Neutrophil (primary cell): ENCODE measurements at regions not wholly inside any gene's neighbourhood (a gene's known extent, or its start where the extent isn't known, plus 50 kb on each side); places are given as distances from the start of the nearest gene placed in this dataset.

ENCODE experiments used
- H3K27ac ChIP-seq: fragments of 200-600 bp; sonication (generic); 2 replicates; pipeline ENCODE4 v1.5.1; 2016; ENCODE audit warnings: mild to moderate bottlenecking, moderate library complexity
- H3K27me3 ChIP-seq: fragments of 200-600 bp; sonication (generic); 2 replicates; pipeline ENCODE4 v1.6.0; 2016; ENCODE audit warnings: mild to moderate bottlenecking
- H3K36me3 ChIP-seq: fragments of 200-600 bp; sonication (generic); 2 replicates; pipeline ENCODE4 v1.5.1; 2017
- H3K4me1 ChIP-seq, 2 experiments: fragments of 200-600 bp in 1 of 2; sonication (generic) in 1 of 2; 1 replicate in 1 of 2; 2 replicates in 1 of 2; pipeline versions ENCODE4 v1.5.1 to v1.6.1; 2013 to 2016; ENCODE audit warnings: low read depth in 1 of 2, low read length in 1 of 2, mild to moderate bottlenecking in 1 of 2, moderate library complexity in 1 of 2; ENCODE audit not compliant: control insufficient read depth in 1 of 2, insufficient read depth in 1 of 2
- H3K4me3 ChIP-seq, 2 experiments: fragments of 200-600 bp in 1 of 2; sonication (generic) in 1 of 2; 1 replicate in 1 of 2; 2 replicates in 1 of 2; pipeline ENCODE4 v1.5.1; 2013 to 2016; ENCODE audit warnings: low read depth in 1 of 2, low read length in 1 of 2, mild to moderate bottlenecking in 1 of 2, moderate library complexity in 1 of 2
- H3K9me3 ChIP-seq: fragments of 200-600 bp; sonication (generic); 2 replicates; pipeline ENCODE4 v1.5.1; 2016
- CTCF ChIP-seq: fragments of 200-600 bp; sonication (generic); IDR thresholded peaks from 2 replicates; pipeline ENCODE4 v1.5.1; 2016; ENCODE audit warnings: antibody characterized with exemption

GRCh38 chr3:59658274-59658673 is 608.4 kb upstream of the CFAP20DC start:
- peaks cover 18 to 23% of the 10 kb centered on the region in 2 experiments for H3K4me1 ChIP-seq
- H3K4me3 ChIP-seq: no peak overlapping the region
- H3K27me3 ChIP-seq: no peaks in the 10 kb centered on the region
- H3K9me3 ChIP-seq: no peaks in the 10 kb centered on the region
- no peaks in the 10 kb centered on the region for H3K36me3 ChIP-seq
- no peak for TF ChIP-seq CTCF
- H3K27ac ChIP-seq: no peak overlapping the region

GRCh38 chr3:59655418-59656015 is 605.7 kb upstream of the CFAP20DC start:
- H3K27ac ChIP-seq: no peak overlapping the region
- H3K4me3 ChIP-seq: no peak overlapping the region
- TF ChIP-seq CTCF: no peak
- H3K4me1 ChIP-seq: peaks cover 18 to 29% of the 10 kb centered on the region in 2 experiments
- no peaks in the 10 kb centered on the region for H3K27me3 ChIP-seq
- no peaks in the 10 kb centered on the region for H3K36me3 ChIP-seq
- H3K9me3 ChIP-seq: no peaks in the 10 kb centered on the region

GRCh38 chr3:59654480-59655417 is 604.9 kb upstream of the CFAP20DC start:
- H3K27ac ChIP-seq: peak overlapping the region; percentile 66
- H3K9me3 ChIP-seq: no peaks in the 10 kb centered on the region
- no peak for TF ChIP-seq CTCF
- H3K36me3 ChIP-seq: no peaks in the 10 kb centered on the region
- H3K27me3 ChIP-seq: no peaks in the 10 kb centered on the region
- H3K4me3 ChIP-seq: peak overlapping the region in 1 of 2 experiments; percentile 3
- H3K4me1 ChIP-seq: peaks cover 18 to 30% of the 10 kb centered on the region in 2 experiments

GRCh38 chr3:59654123-59654479 is 604.3 kb upstream of the CFAP20DC start:
- no peak for TF ChIP-seq CTCF
- no peaks in the 10 kb centered on the region for H3K36me3 ChIP-seq
- H3K9me3 ChIP-seq: no peaks in the 10 kb centered on the region
- peaks cover 18 to 30% of the 10 kb centered on the region in 2 experiments for H3K4me1 ChIP-seq
- H3K27me3 ChIP-seq: no peaks in the 10 kb centered on the region
- no peak overlapping the region for H3K4me3 ChIP-seq
- H3K27ac ChIP-seq: peak overlapping the region; percentile 66

- Histone ChIP-seq H3K4me1 (peaks cover 18 to 30% of the 10 kb centered on the region in 2 experiments), H3K4me3 (no peak overlapping the region), H3K9me3 (no peaks in the 10 kb centered on the region), H3K36me3 (no peaks in the 10 kb centered on the region), H3K27me3 (no peaks in the 10 kb centered on the region), H3K27ac (peak overlapping the region; percentile 66)
- TF ChIP-seq CTCF: no peak
Measured at GRCh38 chr3:59653405-59654122, 603.7 kb upstream of the CFAP20DC start.
